ENCODE measurements at regions not wholly inside any gene's neighbourhood (a gene's known extent, or its start where the extent isn't known, plus 50 kb on each side); places are given as distances from the start of the nearest gene placed in this dataset.

- DNase-seq, result no peak
These were observed 133.1 kb downstream of the WDR11 start for GRCh38 chr10:120984221-120984620.

DNA sequence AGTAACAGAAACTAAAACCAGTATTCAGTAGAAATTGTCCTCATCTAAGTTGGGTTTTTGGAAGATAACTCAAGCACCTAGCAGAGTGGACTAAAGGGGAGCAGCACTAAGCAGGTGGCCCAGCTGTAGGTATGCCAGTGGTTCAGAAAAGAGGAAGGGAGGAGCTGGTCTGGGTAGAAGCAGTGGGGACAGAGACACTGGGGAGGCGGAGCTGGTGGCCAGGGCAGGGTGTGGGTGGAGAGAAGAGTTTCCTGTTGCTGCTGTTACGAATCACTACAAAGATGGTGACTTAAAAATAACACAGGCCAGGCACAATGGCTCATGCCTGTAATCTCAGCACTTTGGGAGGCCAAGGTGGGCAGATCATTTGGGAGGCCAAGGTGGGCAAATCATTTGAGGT lies 136.2 kb downstream of the WDR11 start:
- DNase-seq, result no peak

DNA sequence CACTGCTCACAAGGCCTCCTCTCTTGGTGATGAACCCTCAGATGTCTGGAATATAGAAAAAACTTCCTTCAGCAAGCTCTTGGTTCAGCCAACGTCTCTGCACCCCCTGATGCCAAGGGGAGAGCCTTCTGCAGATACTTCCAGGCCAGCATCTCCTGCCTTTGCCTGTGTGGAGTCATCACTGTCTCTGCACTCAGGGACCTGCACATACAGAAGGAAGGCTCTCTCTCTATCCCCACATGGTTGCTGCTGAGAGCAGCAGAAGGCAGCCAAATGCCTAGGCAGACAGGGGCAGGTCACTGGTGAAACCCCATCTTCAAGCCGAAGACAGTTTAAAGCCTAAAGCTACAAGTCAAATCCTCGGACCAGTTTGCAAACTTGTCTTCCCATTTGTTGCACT lies 137.6 kb downstream of the WDR11 start:
- no peak for DNase-seq

DNA sequence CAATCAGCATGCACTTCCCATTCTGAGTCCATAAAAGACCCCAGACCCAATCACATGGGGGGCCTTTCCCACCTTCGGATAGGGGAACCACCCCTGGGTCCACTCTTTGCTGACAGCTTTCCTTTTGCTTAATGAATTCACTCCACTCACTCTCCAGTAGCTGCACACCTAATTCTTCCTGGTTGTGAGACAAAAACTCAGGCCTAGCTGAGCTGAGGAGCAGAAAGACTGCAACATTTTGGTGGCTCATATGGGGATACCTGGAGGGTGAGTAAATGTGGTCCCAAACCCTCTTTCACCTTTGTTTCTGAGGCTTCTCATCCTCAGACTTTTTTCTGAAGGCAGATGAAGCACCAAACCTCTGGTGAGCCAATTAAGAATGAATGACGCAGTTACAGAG lies 138.1 kb downstream of the WDR11 start:
- no peak for DNase-seq

GRCh38 chr10:120989996-120990598 lies 138.9 kb downstream of the WDR11 start:
- no peak for DNase-seq

DNA sequence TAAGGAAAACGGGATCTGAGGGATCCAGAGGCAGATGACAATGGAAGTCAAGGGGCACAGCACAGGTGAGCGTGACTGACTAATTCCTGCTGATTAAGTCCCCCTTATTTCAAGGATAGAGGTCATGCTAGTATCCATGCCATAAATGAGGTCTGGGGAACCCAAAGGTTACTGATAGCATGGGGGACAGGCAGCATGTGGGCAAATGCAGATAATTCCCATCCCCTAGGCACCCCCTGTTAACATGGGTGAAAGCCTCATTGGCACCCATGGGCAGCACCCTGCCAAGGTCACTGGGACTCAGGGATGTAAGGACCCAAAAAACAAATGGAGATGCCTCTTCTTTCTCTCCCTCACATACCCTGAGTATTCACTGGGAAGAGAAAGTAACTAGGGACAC lies 139.7 kb downstream of the WDR11 start:
- no peak for DNase-seq

DNA sequence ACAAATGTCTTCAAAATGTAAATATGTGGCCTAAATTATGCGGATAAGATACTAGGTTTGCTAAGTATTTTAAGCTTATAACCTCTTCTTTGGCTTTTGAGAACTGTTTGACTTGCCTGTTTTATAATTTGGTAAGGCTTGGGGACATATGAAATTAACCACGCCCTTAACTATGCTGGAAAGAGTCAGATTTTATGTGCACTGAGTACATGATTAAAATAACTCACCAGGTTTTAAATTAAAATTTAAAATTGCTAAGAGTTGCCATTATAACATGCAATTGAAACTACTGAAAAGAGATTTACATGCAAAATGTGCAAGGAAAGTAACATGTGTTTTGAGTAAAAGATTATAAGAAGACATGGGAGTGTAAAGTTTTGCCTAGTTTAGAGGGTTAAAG lies 141.9 kb downstream of the WDR11 start:
- no peak for DNase-seq

- no peak for DNase-seq
These were observed 144.6 kb downstream of the WDR11 start for GRCh38 chr10:120995768-120996167.

DNA sequence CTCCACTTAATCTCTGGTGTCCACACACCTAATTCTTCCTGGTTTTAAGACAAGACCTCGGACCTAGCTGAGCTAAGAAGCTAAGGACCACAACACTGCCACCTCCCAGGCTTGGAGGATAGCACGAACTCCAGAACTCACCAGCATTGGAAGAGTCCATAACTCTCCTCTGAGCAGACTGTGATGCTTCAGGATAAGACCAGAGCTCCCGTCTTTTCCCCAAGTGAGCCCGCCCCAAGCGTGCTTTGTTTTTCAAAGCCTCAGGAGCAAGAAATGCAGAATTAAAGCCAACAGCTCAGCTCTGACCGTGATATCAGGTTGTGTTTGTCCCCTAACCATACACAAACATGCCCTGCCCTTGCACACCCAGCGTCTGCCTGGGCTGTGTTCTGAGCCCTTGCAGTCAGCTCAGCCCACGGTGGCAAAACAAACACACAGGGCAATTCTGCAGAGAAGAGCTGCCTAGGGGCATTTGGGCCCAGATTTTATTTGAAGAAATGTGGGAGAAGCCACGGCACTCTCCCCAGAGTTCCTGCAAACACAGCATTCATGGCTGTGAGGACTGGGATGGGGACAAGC lies 145.4 kb downstream of the WDR11 start:
- no peak for DNase-seq

DNA sequence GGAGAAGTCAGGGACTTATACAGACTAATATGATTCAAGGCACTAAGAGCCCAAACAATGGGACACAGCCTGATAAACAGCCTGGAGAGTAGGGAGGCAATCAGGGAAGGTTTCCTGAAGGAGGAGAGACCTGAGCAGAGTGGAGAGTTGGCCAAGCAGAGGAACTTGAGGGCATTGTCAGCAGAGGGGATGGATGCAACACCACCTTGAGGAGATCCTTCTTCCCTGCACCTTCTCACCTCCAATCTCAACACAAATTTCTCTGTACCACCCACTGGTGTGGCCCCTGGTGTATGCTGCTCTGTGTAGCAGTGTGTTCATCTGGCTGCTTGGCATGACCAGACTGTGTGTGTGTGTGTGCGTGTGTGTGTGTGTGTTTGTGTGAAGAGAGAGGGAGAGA lies 146.2 kb downstream of the WDR11 start:
- no peak for DNase-seq

DNA sequence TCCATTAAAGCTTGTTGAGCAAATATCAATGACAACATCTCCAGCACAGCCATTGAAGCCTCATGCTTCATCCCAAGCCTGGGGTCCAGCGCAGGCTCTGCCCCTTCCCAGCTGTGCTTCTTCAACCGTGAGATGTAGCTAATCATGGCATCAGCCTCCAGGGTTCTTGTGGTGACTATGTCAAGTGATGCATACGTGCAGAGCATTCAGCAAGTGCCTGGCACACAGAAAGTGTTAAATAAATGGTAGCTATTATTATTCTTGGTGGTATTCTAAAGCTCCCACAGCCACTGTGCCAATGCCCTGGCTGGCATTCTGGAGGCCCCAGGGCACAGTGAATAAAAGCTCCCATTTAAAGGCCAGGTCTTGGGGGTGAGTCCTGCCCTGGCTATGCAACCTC lies 146.6 kb downstream of the WDR11 start:
- no peak for DNase-seq

DNA sequence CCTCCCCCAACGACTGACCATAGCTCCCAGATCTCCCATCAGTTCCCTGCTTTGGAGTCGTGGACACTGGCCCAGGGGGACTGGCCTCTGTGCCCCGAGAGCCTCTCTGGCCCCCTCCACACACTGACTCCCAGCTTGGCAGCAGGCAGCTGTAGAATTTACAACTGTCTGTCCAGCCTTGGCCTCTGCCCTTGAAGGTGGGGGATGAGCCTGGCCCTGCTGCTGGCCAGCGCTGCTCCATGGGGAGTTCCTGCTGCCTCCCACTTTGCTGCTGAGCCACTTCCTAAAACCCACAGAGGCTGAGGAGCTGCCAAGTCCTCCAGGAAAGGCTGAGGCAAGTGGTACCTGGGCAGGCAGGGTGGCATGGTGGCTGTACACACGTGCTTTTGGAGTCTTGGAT lies 147.1 kb downstream of the WDR11 start:
- DNase-seq, result no peak

GRCh38 chr10:120998782-120999285 lies 147.7 kb downstream of the WDR11 start:
- no peak for DNase-seq

GRCh38 chr10:120999868-121000267 lies 148.7 kb downstream of the WDR11 start:
- no peak for DNase-seq

DNA sequence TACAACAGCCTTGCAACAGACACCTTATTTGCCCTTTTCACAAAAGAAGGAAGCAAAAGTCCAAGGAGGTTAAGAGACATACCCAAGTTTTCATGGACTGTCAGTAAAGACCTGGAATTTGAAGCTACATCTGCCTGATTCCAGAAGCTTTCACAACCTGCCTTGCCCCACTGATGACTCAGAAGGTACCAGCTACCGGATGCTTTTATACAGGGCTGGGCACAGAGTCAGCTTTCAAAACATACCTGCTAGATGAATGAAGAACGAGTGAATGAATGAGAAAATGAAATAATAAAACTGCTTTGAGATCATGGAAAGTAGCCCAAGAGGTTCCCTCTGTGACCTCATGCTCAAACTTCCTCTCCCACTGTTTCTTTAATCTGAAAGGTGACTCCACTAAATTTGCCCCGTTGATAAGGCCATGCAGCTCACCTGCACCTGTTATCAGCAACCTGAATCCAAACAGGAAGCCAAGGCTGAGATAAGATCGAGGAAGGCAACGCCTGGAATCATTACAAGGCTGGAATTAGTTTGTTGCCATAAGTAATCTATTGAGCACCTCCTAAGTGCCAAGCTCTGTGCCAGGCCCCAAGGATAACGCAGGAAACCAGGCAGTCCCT lies 151.5 kb downstream of the WDR11 start:
- no peak for DNase-seq

GRCh38 chr10:121005948-121006587 lies 154.9 kb downstream of the WDR11 start:
- DNase-seq, result no peak

DNA sequence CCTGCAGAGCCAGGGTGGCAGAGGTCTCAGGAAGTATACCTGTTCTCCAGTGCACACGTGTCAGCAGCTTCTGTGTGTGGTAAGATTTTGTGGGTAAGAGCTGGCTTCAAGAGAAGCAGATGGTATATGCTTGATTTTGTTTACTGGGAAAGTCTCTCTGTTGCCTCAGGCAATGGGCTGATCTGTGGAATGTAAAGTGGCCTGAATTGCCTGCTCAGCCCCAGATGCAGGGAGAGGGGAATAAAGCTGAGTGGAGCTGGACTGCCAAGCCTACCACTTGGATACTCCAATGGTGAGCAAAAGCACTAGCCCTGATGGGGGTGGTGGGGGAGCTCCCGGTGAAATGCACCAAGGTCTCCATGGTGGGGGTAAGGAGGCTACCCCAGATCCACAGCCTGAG lies 156.1 kb downstream of the WDR11 start:
- DNase-seq, result no peak

GRCh38 chr10:121015916-121016315 lies 164.8 kb downstream of the WDR11 start:
- DNase-seq, result no peak

DNA sequence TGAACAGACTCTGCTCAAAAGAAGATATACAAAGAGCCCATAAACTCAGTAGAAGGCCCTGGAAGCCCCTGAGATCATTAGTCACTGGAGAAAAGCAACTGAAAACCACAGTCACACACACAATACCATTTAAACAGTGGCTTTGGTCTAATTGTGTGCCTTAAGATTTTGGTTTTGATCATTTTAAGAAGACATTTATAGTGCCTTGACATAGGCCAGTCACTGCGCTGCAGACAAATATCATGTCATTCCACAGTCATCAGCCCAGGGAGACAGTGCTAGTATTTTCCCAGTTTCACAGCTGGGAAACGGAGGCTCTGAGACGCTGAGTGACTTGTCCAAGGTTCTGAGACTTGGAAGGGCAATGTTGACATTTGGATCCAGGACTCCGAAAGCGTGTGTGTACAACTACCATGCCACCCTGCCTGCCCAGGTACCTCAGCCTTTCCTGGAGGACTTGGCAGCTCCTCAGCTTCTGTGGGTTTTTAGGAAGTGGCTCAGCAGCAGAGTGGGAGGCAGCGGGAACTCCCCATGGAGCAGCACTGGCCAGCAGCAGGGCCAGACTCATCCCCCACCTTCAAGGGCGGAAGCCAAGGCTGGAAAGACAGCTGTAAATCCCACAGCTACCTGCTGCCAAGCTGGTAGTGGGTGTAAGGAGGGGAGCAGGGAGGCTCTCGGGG lies 173.9 kb downstream of the WDR11 start:
- DNase-seq, result no peak

DNA sequence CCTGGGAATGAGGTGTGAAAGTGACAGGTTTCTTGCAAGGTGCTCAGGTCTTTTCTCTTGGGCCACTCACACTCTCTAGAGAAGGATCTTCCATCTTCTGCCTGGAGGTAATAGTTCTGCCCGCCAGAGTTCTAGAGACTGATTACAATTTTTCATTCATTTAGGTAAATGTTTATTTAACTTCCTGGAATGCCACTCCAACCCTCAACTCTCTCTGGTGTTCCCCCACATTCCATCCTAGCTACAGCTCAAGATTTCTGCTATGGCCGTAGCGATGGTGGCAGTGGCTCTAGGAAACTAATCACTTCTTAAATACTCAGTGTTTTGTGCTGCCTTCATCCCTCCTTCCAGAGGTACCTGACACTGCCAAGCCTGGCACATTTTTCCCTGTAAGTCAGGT lies 174.6 kb downstream of the WDR11 start:
- no peak for DNase-seq

DNA sequence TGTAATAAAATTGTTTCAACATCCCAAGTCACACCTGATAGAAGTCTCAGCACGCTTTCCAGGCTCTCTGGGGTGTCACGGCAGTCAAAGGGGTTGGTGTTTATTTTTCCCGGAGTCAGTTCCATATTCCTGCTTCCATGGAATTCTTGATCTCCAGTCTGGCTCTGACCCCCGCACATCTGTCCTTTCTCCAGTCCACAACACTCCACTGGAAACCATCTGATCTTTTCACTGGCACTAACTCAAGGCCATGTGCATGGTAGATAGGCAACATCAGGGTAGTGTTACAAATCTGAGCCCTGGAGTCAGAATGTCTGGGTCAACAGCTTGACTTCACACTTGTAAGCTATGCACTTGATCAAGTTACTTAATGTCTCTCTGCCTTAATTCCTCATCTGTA lies 176.2 kb downstream of the WDR11 start:
- no peak for DNase-seq

GRCh38 chr10:121032460-121032859 lies 181.3 kb downstream of the WDR11 start:
- DNase-seq, result no peak

GRCh38 chr10:121033366-121033765 lies 182.2 kb downstream of the WDR11 start:
- DNase-seq, result no peak

GRCh38 chr10:121036431-121036830 lies 185.3 kb downstream of the WDR11 start:
- peak; percentile 72 for DNase-seq

Measured in right hindlimb (tissue), 1 donor.